Fibroblast of upper back skin (primary cell): ENCODE measurements at regions not wholly inside any gene's neighbourhood (a gene's known extent, or its start where the extent isn't known, plus 50 kb on each side); places are given as distances from the start of the nearest gene placed in this dataset.

ENCODE experiments used
- DNase-seq: peaks from one replicate; pipeline ENCODE4 v3.0.0-alpha.2; 2013

DNA sequence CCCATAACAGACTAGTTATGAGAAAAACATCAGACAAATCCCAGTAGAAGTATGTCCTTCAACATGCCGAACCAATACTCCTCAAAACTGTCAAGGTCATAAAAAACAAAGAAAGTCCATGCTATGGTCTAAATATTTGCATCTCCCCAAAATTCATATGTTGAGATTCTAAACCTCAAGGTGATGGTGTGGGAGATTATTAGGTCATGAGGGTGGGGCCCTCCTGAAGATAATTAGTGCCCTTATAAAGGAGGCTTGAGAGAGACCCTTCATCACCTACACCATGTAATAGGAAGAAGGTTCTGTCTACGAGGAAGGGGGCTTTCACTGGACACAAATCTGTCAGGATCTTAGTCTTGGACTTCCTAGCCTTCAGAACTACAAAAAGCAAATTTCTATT, 118.6 kb upstream of the GUCY1A2 start:
- no peak for DNase-seq

DNA sequence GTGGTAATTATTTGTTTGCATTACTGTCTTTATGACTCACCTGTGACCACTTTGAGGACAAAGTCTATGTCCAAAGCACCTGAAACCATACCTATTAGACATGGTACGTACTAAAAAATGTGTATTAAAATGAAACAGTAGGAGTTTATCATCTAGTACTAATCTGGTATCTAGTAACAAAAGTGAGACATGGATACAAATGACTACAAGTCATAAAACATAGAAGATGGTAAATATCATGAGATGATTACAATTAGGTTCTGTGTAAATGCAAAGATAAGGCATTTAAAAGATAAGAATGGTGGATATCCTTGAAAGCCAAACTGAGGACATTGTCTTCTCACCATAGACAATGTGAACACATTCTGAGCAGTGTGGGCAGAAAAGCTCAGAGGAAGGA, 113.5 kb upstream of the GUCY1A2 start:
- DNase-seq: no peak

DNA sequence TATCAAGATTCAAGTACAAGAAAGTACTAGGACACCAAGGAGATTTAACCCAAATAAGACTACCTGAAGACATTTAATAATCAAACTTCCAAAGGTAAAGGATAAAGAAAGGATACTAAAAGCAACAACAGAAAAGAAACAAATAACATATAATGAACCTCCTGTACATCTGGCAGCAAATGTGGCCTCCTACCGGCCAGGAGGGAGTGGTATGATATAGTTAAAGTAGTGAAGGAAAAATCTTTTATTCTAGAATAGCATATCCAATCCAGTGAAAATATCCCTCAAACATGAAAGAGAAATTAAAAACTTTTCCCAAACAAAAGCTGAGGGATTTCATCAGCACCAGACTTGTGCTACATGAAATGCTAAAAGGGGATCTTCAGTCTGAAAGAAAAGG, 104.7 kb upstream of the GUCY1A2 start:
- no peak for DNase-seq

DNA sequence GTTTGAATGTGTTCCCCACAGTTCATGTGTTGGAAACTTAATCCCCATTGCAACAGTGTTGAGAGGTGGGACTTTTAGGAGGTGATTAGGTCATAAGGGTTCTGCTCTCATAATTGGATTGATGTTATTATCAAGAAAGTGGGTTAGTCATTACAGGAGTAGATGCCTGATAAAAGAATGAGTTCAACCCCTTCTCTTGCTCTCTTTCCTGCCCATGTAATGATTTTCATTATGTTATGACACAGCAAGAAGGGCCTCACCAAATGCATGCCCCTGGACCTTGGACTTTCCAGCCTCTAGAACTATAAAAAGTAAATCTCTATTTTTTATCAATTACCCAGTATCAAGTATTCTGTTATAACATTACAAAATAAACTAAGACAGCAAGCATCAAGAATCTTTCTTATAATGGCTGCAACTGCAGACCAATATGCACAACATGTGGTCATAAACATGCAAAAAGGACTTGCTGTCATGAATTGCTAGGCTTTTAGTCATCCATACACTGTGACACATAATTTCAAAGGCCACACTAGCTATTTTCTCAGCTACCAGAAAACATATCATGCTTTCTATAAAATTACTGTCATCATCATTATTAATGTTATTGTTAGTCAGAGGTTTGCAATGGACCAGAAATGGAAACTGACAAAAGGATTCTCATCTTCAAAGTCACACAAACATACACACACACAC, 99.9 kb upstream of the GUCY1A2 start:
- peak; percentile 24 for DNase-seq

DNA sequence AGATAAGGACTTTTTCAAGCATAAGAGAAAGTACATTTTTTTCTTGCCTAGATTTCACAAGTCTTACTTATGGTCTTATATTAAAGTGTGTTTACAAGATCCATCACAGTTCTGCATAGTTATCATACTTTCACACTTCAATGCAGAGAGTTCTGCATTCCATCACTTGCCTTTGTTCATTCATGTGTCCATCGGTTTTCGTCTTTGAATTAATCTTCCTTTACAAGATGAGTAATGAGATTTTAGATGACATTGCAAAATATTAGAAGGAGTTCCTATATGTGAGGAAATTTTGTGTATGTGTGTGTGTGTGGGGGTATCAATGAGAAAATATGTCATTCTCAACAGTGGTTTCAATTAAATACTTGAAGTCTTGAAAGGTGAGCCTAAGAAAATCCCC, 98.1 kb upstream of the GUCY1A2 start:
- DNase-seq: peak; percentile 39

DNA sequence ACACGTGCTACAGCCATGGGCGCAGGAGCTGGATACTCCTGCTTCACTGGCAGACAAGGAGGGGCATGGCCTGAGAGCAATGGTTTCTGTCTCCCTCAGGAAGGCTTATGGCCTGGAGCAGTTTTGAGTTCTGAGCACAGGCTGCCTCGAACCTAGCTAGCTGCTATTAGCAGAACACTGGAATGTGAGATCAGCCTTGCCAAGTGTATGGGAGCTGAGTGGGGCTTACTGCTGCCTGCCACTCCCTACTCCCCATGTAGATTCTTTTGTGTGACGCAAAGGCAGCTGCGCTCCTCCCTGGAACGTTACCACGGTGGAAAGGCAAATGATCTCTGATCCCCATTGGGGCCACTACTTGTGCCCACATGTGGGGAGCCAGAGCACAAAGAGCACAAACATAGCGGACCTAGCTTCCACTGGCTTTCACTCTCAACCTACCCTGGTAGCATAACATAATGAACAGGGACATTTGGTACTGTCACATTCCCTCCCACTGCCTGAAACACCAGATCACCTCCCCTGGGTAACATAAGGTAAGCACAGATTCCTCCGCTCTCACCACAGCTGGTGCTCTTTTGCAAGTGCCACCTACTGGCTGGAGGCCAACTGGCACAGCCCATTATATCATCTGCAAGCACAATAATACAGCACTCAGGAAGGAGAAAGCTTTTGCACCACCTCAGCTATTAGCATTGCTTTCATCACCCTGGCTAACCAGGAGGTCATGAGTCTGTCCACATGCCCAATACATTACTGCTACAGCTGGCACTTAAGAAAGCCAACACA, 84.6 kb upstream of the GUCY1A2 start:
- no peak for DNase-seq

DNA sequence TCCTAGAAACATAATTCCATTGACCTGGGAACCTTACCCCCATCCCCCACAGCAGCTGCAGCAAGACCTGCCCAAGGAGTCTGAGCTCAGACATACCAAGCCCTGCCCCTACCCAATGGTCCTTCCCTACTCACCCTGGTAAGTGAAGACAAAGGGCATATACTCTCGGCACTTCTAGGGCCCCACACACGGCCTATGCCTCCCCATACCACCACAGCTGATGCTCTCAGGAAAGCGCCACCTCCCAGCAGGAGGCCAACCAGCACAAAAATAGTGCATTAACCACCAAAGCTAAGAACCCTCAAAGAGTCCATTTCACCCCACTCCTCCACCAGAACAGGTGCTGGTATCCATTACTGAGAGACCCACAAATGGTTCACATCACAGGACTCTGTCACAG, 74.4 kb upstream of the GUCY1A2 start:
- DNase-seq: no peak

DNA sequence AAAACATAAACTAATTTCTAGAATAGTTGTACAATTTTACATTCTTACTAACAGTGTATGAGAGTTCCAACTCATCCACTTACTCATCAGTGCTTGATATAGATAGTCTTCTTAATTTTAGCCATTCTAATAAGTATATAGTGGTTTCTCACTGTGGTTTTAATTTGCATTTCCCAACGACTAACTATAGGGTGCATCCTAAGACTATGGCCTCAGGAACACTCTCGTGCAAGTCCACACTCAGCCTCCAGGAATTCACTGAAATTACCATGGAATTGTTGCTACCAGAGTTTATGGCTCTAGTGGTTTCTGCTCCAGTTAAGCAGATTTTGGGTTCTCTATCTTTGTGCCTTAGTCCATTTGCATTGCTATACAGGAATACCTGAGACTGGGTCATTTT, 60.1 kb upstream of the GUCY1A2 start:
- DNase-seq: peak; percentile 6

DNA sequence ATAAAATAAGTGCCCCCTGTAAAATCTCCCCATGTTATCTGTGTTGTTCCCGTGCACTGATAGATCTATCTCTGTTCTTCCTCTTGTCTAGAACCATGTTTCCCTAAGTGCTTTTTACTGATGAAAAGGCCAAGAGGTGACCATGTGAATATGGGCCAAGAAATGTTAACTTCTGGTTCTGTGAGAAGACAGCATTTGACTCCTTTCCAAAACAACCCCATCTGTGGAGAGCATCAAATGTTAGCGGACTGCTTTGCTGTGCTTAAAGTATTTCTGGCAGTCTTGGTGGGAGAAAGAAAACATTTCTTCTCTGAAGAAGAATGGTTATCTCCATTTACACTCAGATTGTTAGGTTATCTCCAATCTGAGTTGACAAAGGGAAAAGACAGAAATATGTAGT, 58.6 kb upstream of the GUCY1A2 start:
- DNase-seq: no peak

DNA sequence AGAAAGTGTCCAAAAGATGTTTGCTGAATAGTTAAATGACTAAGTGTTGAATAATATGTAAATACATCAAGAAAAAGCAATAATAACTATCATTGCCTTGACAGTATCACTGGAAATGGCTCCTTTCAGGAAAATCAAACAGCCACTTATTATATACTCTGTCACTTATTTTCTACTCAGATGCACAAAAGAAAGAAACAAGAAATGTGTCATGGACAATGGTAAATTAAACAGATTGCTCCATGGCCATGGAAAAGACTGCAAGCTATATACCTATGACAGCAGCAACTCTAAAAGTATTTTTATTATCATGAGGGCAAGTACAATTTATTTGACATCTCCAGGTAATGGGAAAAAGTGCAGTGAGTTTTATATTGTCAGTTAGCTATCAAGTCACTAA, 52.9 kb upstream of the GUCY1A2 start:
- no peak for DNase-seq
